ENCODE measurements at regions not wholly inside any gene's neighbourhood (a gene's known extent, or its start where the extent isn't known, plus 50 kb on each side); places are given as distances from the start of the nearest gene placed in this dataset.
"Not testable (repeated sequence)": the region's sequence is repeated elsewhere in the genome, so short reads cannot be mapped to it uniquely, and the experiment has no call there.

GRCh38 chr12:46515829-46516228 is 143.3 kb upstream of the SLC38A2 start:
- no peak for DNase-seq

- no peak for DNase-seq
These were observed 142.3 kb upstream of the SLC38A2 start for GRCh38 chr12:46514886-46515285.

DNA sequence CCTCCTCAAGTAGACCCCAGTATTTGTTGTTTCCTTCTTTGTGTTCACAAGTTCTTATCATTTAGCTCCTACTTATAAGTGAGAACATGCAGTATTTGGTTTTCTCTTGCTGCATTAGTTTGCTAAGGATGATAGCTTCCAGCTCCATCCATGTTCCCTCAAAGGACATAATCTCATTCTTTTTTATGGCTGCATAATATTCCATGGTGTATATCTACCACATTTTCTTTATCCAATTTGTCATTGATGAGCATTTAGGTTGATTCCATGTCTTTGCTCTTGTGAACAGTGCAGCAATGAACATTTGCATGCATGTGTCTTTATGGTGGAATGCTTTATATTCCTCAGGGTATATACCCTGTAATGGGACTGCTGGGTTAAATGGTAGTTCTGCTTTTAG is 137.7 kb upstream of the SLC38A2 start:
- DNase-seq = not testable (repeated sequence)

DNA sequence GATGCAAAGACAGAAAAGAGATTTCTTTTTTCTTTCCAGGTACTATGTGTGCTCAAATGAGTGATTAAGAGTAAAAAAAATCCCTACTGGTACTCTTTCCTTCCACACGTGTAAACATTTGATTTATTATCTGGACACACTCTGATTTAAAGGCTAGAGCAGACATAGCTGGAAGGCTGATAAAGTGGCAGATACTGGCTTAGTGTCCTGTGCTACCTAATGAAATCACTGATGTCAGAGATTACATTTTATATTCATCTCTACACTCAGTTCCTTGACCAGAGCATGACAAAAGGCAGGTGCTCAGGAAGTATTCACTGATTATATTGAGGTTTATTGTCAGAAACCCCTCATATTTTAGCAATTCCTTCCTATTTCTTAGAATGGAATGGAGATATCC is 136.6 kb upstream of the SLC38A2 start:
- DNase-seq = no peak

DNA sequence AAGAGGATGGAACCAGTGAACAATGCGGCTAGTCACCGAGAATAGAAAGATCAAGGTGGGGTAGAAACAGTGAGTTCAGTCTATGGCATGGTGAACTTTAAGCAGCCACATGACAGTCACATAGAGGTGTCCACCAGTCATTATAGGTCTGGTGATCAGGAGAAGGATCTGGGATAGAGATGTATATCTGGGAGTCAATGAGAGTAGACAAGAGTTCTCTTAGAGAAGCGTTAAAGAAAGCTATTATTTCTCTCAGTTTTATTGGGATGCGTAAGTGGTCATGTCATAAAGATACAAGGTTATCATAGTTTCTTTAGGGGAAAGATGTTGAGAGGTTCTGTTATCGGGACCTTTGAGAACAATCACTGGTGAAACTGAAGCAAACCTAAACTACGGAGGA is 136.1 kb upstream of the SLC38A2 start:
- no peak for DNase-seq

GRCh38 chr12:46507766-46508165 is 135.2 kb upstream of the SLC38A2 start:
- DNase-seq = no peak

GRCh38 chr12:46506961-46507360 is 134.4 kb upstream of the SLC38A2 start:
- no peak for DNase-seq

DNA sequence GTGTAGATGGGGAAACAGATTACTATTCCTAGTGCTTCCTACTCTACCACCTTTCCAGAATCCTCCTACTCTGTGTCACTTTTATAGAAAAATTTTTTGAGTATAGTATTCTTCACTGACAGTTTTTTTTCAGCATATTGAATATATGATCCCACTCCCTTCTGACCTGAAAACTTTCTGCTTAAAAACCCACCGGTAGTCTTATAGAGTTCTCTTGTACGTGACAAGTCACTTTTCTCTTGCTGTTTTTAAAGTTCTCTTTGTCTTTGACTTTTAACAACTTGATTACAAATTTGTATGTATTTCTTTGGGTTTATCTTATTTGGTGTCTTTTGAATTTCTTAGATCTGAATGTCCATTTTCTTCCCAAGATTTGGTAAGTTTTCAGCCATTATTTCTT is 133.6 kb upstream of the SLC38A2 start:
- no peak for DNase-seq

- DNase-seq = no peak
These were observed 131.9 kb upstream of the SLC38A2 start for GRCh38 chr12:46504494-46504893.

- DNase-seq = no peak
These were observed 131.1 kb upstream of the SLC38A2 start for GRCh38 chr12:46503637-46504175.

DNA sequence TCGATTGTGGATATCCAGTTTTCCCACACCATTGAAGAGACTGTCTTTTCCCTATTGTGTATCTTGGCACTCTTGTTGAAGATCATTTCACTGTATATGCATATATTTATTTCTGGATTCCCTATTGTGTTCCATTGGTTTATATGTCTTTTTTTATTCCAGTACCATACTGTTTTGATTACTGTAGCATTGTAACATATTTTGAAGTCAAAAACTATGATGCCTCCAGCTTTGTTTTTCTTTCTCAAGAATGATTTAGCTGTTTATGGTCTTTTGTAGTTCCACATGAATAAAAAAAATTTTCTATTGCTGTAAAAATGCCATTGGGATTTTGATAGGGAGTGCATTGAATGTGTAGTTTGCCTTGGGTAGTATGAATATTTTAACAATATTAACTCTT is 128.1 kb upstream of the SLC38A2 start:
- no peak for DNase-seq

DNA sequence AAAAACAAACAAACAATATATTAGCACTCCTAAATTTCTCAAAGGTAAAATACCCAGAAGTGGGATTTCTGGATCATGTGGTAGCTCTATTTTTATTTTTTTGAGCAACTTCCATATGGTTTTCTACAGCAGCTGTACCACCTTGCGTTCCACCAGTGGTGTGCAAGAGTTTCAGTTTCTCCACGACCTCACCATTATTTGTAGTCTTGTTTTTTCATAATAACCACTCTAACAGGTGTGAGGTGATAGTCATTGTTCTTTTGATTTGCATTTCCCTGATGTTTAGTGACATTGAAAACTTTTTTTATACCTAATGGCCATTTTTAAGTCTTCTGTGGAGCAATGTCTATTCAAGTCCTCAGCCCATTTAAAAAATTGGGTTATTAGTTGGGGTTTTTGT is 127.3 kb upstream of the SLC38A2 start:
- no peak for DNase-seq

DNA sequence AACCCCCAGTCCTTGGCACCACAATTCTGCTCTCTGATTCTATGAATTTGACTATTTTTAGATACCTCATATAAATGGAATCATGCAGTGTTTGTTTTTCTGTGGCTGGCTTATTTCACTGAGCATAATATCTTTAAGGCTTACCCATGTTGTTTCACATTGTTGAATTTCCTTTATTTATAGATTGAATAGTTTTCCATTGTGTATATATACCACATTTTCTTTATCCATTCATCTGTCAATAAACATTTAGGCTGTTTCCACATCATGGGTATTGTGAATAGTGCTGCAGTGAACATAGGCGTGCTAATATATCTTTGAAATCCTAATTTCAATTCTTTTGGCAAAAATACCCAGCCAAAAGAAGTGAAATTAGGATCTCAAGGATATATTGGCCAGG is 126.7 kb upstream of the SLC38A2 start:
- DNase-seq = no peak

DNA sequence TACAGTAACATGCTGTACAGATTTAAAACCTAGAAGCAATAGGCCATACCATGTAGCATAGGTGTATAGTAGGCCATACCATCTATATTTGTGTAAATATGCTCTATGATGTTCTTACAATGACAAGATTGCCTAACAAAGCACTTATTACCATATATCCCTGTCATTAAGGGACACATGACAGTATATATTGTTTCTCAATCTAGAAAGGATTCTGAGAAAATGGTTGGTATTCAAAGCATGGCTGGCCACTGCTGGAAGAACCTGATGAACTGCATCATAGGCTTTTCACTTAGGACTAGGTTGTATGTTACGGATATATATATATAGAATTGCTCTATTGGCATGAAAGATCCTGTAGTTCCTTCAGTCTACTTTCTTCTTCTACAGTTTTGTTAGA is 125.2 kb upstream of the SLC38A2 start:
- no peak for DNase-seq

DNA sequence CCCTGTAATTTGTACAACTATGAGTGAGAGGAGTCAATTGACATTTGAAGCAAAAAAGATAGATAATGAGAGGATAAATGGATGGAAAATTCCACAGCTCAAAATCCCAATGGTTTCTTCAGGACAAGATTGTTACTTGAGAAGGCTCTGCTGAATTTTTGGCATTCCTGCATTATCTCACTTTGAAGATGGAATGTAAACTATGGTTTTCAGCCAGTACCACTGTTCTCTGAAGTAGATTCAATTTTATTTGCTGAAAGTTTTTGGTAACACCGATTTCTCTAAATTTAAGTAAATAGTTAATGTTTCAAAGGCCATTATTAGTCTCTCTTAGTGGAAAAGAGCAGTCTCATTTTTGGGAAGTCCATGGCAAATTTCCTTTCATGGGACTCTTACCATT is 121.9 kb upstream of the SLC38A2 start:
- no peak for DNase-seq

GRCh38 chr12:46493834-46494181 is 121.2 kb upstream of the SLC38A2 start:
- DNase-seq = no peak

DNA sequence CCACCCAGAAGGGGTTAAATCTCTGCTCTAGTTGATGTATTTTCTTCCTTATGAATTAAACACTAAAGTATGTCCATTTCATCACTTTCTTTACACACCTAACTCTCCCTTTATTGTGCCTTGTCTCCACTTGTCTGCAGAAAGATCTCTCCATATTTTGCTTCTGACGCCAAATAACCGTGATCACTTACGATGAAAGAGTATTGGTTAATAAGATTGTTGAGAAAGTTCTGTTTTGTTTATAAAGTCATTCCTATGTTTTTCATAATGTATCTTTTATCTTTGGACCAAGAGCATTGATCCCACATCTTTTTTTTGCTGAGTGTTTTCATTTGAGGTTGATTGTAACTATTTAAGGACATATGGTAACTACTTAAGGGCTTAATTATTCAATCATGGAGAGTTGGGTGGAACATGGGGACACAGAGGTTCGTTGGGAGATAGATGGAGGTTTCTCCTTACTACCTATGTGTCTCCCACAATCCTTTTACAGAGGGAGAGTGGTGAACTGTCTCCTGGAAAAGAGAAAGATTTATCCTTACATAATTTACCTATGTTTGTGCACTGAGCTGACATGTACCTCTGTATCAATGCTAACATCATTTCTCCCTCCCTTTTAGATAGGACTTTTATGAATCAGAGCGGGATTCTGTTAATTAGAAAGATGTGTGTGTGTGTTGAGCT is 120.7 kb upstream of the SLC38A2 start:
- no peak for DNase-seq

DNA sequence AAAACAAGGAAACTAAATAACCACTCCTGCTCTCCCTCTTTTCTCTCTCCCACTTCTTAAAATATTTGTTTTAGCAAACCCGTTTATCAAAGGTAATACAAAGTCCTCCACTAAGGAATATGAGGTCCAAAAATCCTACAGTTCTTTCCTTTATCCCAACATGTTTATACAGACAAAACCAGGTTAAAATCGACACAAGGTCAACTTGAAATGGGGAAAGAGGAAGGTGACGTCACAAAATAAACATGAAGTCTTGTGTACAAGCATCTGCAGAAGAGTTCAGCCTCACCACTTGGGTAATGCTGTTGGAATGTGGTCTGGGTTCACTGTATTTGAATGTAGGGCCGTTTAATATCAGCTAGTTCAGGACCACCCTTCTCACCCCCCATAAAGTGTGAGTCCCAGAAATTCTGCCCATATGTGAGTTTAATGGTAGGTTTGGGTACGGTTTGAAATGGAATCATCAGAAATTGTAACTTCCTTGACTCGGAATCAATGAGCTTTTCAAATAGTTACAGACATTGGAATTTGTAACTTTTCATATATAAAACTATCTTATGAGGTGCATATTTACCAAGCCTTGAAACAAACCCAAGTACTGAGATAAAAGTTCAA is 120.0 kb upstream of the SLC38A2 start:
- no peak for DNase-seq

GRCh38 chr12:46491548-46491947 is 119.0 kb upstream of the SLC38A2 start:
- DNase-seq = no peak

DNA sequence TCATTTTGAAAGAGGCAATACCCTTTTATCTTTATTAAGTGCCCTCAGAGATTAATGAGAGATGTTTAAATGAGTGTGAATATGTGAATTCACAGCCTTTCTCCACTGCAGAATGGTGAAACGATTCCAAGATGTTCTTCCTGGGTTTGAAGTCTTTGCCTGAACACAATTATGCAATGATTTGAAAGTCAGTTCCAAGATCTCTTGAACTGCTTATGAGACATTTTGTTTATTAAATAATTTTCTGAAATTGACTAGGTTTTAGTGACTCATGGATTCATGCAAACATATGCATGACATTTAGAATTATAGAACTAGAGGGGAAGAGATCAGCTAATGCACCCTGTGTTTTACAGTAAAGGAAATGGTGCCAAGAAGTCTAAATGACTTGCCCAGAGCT is 118.1 kb upstream of the SLC38A2 start:
- DNase-seq = no peak

- no peak for DNase-seq
These were observed 117.4 kb upstream of the SLC38A2 start for GRCh38 chr12:46489951-46490388.

DNA sequence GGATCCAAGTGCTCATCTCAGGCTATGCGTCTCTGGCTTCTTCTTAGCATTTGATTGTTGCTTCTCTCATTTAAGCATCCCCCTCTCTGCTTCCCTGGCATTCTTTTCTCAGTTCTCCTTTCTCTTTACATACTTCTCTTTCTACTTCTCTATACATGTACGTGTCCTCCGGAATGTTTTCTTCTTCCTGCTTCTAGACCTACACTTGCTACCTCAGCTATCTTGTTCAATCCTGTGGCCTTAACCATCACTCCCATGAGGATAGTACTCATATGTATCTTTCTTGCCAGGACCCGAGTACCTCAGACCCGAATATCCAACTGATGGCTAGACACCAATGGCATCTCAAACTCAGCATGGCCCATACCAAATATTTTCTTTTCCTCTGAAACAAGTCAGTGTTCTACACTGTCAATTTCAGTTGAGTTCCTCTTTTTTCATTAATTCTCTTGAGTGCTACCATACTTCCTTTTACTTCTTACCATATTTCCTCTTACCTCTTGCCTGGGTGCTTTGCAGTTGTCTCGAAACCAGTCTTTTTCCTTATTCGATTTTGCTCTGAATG is 115.1 kb upstream of the SLC38A2 start:
- DNase-seq = peak; percentile 22 to 58 (median 45)

DNA sequence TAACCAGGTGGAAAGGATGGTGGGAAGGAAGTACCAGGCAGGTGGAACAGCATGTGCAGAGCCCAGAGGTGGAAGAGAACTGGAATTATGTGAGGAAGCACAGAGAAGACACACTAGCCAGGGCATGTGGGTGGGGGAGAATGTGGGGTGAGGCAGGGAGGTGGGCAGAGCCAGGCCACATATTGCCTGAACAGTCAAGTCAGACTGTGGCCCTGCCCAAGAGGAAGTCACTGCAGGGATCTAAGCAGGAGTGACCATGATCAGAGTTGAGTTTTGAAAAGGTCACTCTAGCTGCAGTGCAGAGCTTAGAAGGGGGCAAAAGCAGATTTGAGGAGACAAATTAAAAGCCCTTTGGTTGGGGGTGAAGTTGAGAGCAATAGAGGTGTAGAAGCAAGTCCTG is 114.0 kb upstream of the SLC38A2 start:
- peak; percentile 59 to 69 (median 61) for DNase-seq

DNA sequence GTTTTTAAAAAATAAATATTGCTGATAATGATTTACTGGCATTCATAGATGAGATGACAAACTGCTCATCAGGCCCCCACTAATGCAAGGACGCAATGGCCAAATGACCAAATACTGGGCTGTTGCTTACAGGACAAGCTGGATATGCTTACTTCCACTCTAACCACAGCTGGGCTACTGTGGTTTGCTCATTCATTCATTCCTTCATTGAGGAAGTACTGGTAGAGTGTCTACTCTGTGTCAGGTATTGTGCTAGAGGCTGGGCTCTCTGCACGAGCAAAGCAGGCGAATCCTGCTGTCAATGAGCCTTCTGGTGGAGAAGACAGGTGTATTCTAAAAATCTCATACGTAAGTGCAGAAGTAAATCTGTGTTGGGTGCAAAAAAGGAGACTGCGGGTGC is 113.3 kb upstream of the SLC38A2 start:
- no peak for DNase-seq
